ENCODE measurements at regions not wholly inside any gene's neighbourhood (a gene's known extent, or its start where the extent isn't known, plus 50 kb on each side); places are given as distances from the start of the nearest gene placed in this dataset.

GRCh38 chr2:150003544-150003943 is 416.0 kb upstream of the MMADHC start:
- DNase-seq (ENCODE audit: low spot score) = no peak

DNA sequence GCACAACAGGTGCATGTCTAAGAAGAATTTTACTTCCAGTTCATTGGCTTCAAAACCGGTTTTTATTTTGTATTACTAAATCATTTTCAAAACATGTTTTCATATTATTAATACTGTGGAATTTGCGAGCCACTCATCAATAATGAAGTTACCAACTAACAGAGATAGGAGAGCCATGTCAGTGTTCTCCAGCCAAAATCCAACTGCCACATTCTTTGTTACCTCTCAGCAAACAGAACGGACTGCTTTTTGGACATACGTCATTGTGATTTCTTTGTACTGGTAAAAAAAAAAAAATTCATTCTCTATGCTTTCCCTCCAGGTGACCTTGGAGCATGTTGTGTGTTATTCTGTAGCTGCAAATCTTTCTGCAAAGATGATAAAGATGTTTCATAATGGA is 414.2 kb upstream of the MMADHC start:
- DNase-seq (ENCODE audit: low spot score) = no peak

DNA sequence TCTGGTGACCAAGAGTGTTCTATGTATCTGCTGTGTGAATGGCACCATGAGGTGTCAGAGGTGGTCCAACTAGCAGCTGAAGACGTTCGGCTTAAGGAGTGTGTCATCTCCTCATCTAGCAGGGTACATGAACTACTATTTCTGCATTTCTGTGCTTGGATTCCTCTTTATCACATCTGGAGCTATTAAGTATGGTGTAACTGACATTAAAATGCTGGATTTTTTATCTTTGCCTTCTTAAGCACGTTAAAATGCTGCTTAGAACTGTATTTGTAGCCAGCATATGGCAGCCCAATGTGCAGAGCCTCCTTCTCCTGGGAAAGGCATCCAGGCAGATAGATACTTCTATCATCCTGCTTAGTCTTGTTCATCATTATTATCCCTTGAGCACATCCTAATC is 409.3 kb upstream of the MMADHC start:
- DNase-seq (ENCODE audit: low spot score) = no peak

- no peak for DNase-seq (ENCODE audit: low spot score)
Observed at GRCh38 chr2:149994057-149994728, 406.6 kb upstream of the MMADHC start.

DNA sequence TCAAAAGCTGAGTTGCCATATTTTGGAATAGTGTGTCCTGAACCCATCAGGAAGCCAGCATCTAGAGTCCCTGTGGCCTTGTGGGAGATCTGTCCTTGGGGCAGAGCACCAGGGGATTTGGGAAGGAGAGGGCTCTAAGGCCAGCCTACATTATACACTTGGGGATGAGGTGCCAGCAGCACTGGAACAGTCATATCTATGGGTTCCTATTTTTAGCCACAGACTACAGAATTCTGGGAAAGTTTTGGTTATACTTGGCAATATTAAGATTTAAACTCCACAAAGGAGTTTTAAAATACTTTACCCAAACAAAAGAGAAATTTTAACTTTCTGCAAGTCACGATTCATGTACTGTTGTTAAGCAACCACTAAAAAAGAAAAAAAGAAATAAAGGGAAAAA is 405.7 kb upstream of the MMADHC start:
- no peak for DNase-seq (ENCODE audit: low spot score)

DNA sequence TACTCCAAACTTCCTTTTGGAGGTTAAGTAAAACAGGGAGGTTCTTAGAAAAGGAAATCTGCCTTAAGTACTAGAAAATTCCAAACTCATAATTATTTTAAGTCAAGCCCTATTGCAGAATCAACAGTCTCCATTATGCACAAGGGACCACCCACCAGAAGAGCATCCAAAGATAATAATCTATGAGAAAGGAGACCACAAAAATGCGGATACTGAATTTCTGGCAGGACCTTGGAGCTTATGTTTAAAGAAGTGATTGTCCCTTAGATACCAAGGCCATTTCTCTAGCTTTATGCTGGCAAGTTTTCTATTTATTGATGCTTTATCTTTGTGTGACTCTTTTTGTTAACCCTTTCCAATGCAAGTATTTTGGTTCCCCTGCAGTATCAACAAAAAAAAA is 404.0 kb upstream of the MMADHC start:
- DNase-seq (ENCODE audit: low spot score) = no peak

- DNase-seq (ENCODE audit: low spot score) = no peak
Observed at GRCh38 chr2:149990965-149991364, 403.4 kb upstream of the MMADHC start.

- no peak for DNase-seq (ENCODE audit: low spot score)
Observed at GRCh38 chr2:149989447-149990063, 402.0 kb upstream of the MMADHC start.

DNA sequence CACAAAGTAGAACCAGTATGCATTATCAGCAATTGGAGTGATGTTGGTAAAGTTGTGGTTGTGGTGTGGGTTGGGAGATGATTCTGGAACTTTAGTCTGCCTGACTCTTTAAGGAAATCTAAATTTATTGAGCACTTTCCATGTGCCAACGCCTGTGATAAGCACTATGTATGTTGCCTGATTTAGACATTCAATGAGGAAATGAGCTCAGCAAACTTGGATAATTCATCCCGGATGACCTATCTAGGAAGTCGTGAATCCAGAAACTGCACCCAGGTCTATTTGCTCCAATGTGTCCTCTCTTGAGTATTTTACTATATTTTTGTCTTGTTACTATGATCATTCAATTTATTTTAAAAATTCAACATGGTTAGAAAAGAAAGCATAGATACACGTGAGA is 400.8 kb upstream of the MMADHC start:
- no peak for DNase-seq (ENCODE audit: low spot score)

DNA sequence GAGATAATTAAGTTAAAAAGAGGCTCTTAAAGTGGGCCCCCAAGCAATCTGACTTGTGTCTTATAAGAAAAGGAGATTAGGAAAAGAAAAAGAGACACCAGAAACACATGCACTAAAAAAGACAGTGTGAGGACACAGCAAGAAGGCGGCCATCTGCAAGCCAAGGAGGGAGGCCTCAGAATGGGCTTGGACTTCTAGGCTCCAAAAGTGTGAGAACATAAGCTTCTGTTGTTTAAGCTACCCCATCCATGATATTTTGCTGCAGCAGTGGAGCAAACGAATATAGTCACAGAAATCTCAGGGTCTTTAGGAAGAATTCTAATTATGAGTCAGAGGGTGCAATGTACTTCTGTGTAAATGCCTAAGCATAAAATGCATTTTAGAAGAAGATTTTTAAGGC is 399.3 kb upstream of the MMADHC start:
- no peak for DNase-seq (ENCODE audit: low spot score)

DNA sequence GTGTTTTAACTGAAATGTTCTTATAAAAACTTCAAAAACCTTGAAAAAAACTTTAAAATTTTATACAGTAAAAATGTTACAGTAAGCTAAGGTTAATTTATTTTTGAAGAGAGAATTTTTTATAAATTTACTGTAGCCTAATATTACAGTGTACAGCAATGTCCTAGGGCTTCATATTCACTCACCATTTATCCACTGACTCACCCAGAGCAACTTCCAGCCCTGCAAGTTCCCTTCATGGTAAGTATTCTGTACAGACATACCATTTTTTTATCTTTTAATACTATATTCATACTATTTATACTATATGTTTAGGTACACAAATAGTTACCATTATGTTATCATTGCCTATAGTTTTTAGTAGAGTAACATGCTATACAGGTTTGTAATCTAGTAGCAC is 396.7 kb upstream of the MMADHC start:
- no peak for DNase-seq (ENCODE audit: low spot score)

DNA sequence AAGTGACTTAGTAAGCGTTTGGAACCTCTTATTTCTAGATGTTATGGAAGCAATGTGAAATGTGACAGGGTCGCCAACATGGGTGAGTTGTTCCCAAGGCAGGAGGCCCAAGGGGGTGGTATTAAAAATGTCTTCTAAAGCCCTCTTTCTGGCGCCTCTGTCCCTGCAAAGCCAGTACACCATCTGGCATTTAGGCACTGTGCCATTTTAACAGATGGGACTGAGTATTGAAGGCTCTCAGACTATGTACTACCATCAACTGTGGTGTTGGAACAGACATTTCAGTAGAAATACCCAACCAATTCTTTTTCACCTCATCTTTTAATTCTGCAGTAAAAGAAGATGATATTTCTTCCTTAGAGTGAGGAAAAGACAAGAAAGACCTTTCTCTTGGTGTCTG is 384.5 kb upstream of the MMADHC start:
- no peak for DNase-seq (ENCODE audit: low spot score)

- no peak for DNase-seq (ENCODE audit: low spot score)
Observed at GRCh38 chr2:149954981-149955600, 367.5 kb upstream of the MMADHC start.

- peak; percentile 49 for DNase-seq (ENCODE audit: low spot score)
Observed at GRCh38 chr2:149953627-149954026, 366.1 kb upstream of the MMADHC start.

DNA sequence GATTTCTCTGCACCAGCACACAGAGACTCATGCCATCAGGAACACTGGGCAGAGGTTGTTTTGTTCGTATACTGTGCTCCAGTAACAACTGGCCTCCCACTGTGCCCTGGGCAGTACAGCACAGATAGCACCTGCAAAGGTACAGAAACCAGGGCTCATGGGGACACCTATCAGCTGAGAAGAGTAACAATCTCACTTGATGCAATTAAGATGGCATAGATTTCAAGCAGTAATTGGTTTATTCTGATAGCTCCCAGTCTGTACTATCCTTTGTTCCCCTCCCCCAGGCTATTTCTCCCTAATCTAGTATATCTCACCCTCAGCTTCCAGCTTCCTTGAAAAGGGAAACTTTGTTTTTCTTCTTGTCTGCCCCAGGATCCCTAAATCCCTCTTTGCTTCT is 343.9 kb upstream of the MMADHC start:
- DNase-seq (ENCODE audit: low spot score) = no peak

DNA sequence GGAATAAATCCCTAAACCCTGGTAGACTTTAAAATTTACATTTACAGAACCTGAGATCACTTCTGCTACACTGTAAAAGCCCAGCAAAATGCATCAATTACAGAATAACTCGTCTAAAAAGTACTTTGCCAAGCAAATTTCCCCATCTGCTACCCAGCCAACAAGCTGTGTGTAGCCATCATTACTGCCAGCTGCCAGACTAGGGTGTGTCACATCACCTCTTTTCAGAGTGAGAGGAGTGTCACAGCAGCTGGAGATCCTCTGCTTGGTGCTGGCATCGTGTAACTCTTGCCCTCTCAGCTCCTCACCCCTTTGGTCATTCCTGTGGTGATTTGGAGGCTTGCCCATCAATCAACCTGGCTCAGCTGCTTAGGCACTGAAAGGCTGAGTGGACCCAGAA is 340.4 kb upstream of the MMADHC start:
- DNase-seq (ENCODE audit: low spot score) = no peak

- no peak for DNase-seq (ENCODE audit: low spot score)
Observed at GRCh38 chr2:149926149-149926548, 338.6 kb upstream of the MMADHC start.

GRCh38 chr2:149924549-149925213 is 337.1 kb upstream of the MMADHC start:
- DNase-seq (ENCODE audit: low spot score) = no peak

- no peak for DNase-seq (ENCODE audit: low spot score)
Observed at GRCh38 chr2:149924028-149924427, 336.5 kb upstream of the MMADHC start.

GRCh38 chr2:149921911-149922616 is 334.5 kb upstream of the MMADHC start:
- no peak for DNase-seq (ENCODE audit: low spot score)

GRCh38 chr2:149920389-149920788 is 332.8 kb upstream of the MMADHC start:
- no peak for DNase-seq (ENCODE audit: low spot score)

GRCh38 chr2:149915151-149915550 is 327.6 kb upstream of the MMADHC start:
- DNase-seq (ENCODE audit: low spot score) = no peak
